CD4-positive, CD25-positive, alpha-beta regulatory T cell (primary cell): ENCODE measurements at regions not wholly inside any gene's neighbourhood (a gene's known extent, or its start where the extent isn't known, plus 50 kb on each side); places are given as distances from the start of the nearest gene placed in this dataset.
"Not testable (repeated sequence)": the region's sequence is repeated elsewhere in the genome, so short reads cannot be mapped to it uniquely, and the experiment has no call there.

Source experiments
- ATAC-seq, 2 donors: fragments of 150-1000 bp; cut with Tn5 transposase; one replicate each; pipeline ENCODE4 v1.10.0; 2021; ENCODE audit warnings: low read depth in 2 of 2, moderate number of reproducible peaks in 2 of 2, moderate library complexity in 1 of 2
- DNase-seq, 3 donors: peaks; one replicate each; pipeline versions ENCODE4 v3.0.0 to v3.0.0-alpha.2; 2012 to 2022; ENCODE audit warnings: mixed read lengths in 1 of 3
- H3K27ac ChIP-seq: one replicate; pipeline ENCODE4 v1.7.0; 2013; ENCODE audit warnings: mild to moderate bottlenecking, low read length; ENCODE audit not compliant: insufficient read depth, poor library complexity, severe bottlenecking
- H3K27me3 ChIP-seq: one replicate; pipeline ENCODE4 v1.7.0; 2013; ENCODE audit warnings: low read length; ENCODE audit not compliant: control insufficient read depth, insufficient read depth
- H3K36me3 ChIP-seq: one replicate; pipeline ENCODE4 v1.7.0; 2013; ENCODE audit warnings: mild to moderate bottlenecking, low read length, moderate library complexity; ENCODE audit not compliant: control insufficient read depth, insufficient read depth
- H3K4me1 ChIP-seq: 2 replicates; pipeline ENCODE4 v1.7.0; 2013; ENCODE audit warnings: mild to moderate bottlenecking, low read length; ENCODE audit not compliant: insufficient read depth, control insufficient read depth, poor library complexity, severe bottlenecking
- H3K4me3 ChIP-seq: one replicate; pipeline ENCODE4 v1.7.0; 2013; ENCODE audit warnings: low read depth, mild to moderate bottlenecking, low read length, moderate library complexity
- H3K9me3 ChIP-seq, 2 experiments: 1 replicate in 1 of 2; 2 replicates in 1 of 2; pipeline ENCODE4 v1.7.0; 2013; ENCODE audit warnings: low read length in 2 of 2, mild to moderate bottlenecking in 1 of 2, moderate library complexity in 1 of 2; ENCODE audit not compliant: control insufficient read depth in 2 of 2
- H3K27ac Mint-ChIP-seq, 3 donors: one replicate each; pipeline ENCODE4 v1.8.0; 2020 to 2022; ENCODE audit warnings: mild to moderate bottlenecking in 3 of 3, mixed read lengths in 3 of 3, moderate library complexity in 2 of 3
- H3K27me3 Mint-ChIP-seq: one replicate; pipeline ENCODE4 v1.8.0; 2022; ENCODE audit warnings: mild to moderate bottlenecking, mixed read lengths
- H3K36me3 Mint-ChIP-seq: one replicate; pipeline ENCODE4 v1.8.0; 2020; ENCODE audit warnings: mixed read lengths
- H3K4me1 Mint-ChIP-seq, 4 donors: one replicate each; pipeline ENCODE4 v1.8.0; 2020 to 2022; ENCODE audit warnings: mixed read lengths in 4 of 4, mild to moderate bottlenecking in 1 of 4
- H3K4me3 Mint-ChIP-seq, 4 donors: one replicate each; pipeline ENCODE4 v1.8.0; 2020 to 2022; ENCODE audit warnings: mild to moderate bottlenecking in 4 of 4, mixed read lengths in 4 of 4, moderate library complexity in 3 of 4
- H3K9me3 Mint-ChIP-seq, 7 donors: one replicate each; pipeline ENCODE4 v1.8.0; 2020 to 2022; ENCODE audit warnings: mixed read lengths in 7 of 7, mild to moderate bottlenecking in 3 of 7, moderate library complexity in 2 of 7

- Histone ChIP-seq H3K9me3 (no peaks in the 10 kb centered on the region), H3K4me3 (no peak overlapping the region), H3K36me3 (no peaks in the 10 kb centered on the region), H3K27ac (no peak overlapping the region), H3K4me1 (no peaks in the 10 kb centered on the region), H3K27me3 (peaks cover 15% of the 10 kb centered on the region)
- Mint-ChIP-seq H3K27ac (no peak overlapping the region), H3K27me3 (peaks cover 50% of the 10 kb centered on the region), H3K4me3 (no peak overlapping the region), H3K4me1 (no peaks in the 10 kb centered on the region), H3K36me3 (no peaks in the 10 kb centered on the region), H3K9me3 (peaks cover 0 to 5% (median 0%) of the 10 kb centered on the region in 7 donors)
- ATAC-seq: no peak
- DNase-seq: no peak
Observed at GRCh38 chr6:27532820-27533538, 60.1 kb upstream of the ZNF184 start.

- Histone ChIP-seq H3K36me3 (no peaks in the 10 kb centered on the region), H3K9me3 (no peaks in the 10 kb centered on the region), H3K27me3 (peaks cover 17% of the 10 kb centered on the region), H3K4me3 (no peak overlapping the region), H3K4me1 (no peaks in the 10 kb centered on the region), H3K27ac (no peak overlapping the region)
- no peak overlapping the region for H3K4me3 Mint-ChIP-seq
- ATAC-seq (no peak), DNase-seq (no peak)
- peaks cover 0 to 5% (median 0%) of the 10 kb centered on the region in 7 donors for H3K9me3 Mint-ChIP-seq
- H3K27me3 Mint-ChIP-seq: peaks cover 47% of the 10 kb centered on the region
- no peaks in the 10 kb centered on the region for H3K4me1 Mint-ChIP-seq
- no peaks in the 10 kb centered on the region for H3K36me3 Mint-ChIP-seq
- no peak overlapping the region for H3K27ac Mint-ChIP-seq
Observed at GRCh38 chr6:27531772-27532459, 59.0 kb upstream of the ZNF184 start.

GRCh38 chr6:27529796-27530195 lies 56.9 kb upstream of the ZNF184 start:
- not testable (repeated sequence) for H3K4me1 Mint-ChIP-seq, H3K4me3 Mint-ChIP-seq, H3K36me3 ChIP-seq, H3K36me3 Mint-ChIP-seq, H3K27ac ChIP-seq, ATAC-seq, H3K4me1 ChIP-seq, H3K27ac Mint-ChIP-seq, H3K9me3 ChIP-seq, DNase-seq, H3K4me3 ChIP-seq, H3K9me3 Mint-ChIP-seq
- H3K27me3 Mint-ChIP-seq: peaks cover 38% of the 10 kb centered on the region
- H3K27me3 ChIP-seq: peaks cover 17% of the 10 kb centered on the region

GRCh38 chr6:27528714-27529113 lies 55.8 kb upstream of the ZNF184 start:
- no peak overlapping the region for H3K27ac ChIP-seq
- ATAC-seq: no peak
- peaks cover 15% of the 10 kb centered on the region for H3K27me3 ChIP-seq
- Mint-ChIP-seq H3K9me3 (peaks cover 0 to 5% (median 0%) of the 10 kb centered on the region in 7 donors), H3K27ac (no peak overlapping the region), H3K36me3 (no peaks in the 10 kb centered on the region), H3K27me3 (peaks cover 34% of the 10 kb centered on the region), H3K4me1 (no peaks in the 10 kb centered on the region), H3K4me3 (no peak overlapping the region)
- H3K4me3 ChIP-seq: no peak overlapping the region
- H3K9me3 ChIP-seq: no peaks in the 10 kb centered on the region
- H3K4me1 ChIP-seq: no peaks in the 10 kb centered on the region
- DNase-seq: no peak
- no peaks in the 10 kb centered on the region for H3K36me3 ChIP-seq
